ENCODE measurements at regions not wholly inside any gene's neighbourhood (a gene's known extent, or its start where the extent isn't known, plus 50 kb on each side); places are given as distances from the start of the nearest gene placed in this dataset.

GRCh38 chr5:159800131-159800840 is 116.0 kb upstream of the ADRA1B start:
- TF ChIP-seq GATA3 (IDR thresholded peaks at IDR 0.05; ENCODE audit: low read depth, low read length) = no peak
- TF ChIP-seq GATA2 (IDR thresholded peaks at IDR 0.05; ENCODE audit: low read depth, low read length) = no peak

- TF ChIP-seq GATA3 (IDR thresholded peaks at IDR 0.05; ENCODE audit: low read depth, low read length) (no peak), GATA2 (IDR thresholded peaks at IDR 0.05; ENCODE audit: low read depth, low read length) (no peak)
These were observed 115.0 kb upstream of the ADRA1B start for GRCh38 chr5:159801303-159801702.

GRCh38 chr5:159802661-159803060 is 113.6 kb upstream of the ADRA1B start:
- no peak for TF ChIP-seq GATA2 (IDR thresholded peaks at IDR 0.05; ENCODE audit: low read depth, low read length)
- no peak for TF ChIP-seq GATA3 (IDR thresholded peaks at IDR 0.05; ENCODE audit: low read depth, low read length)

GRCh38 chr5:159804121-159804520 is 112.2 kb upstream of the ADRA1B start:
- TF ChIP-seq GATA3 (IDR thresholded peaks at IDR 0.05; ENCODE audit: low read depth, low read length) (no peak), GATA2 (IDR thresholded peaks at IDR 0.05; ENCODE audit: low read depth, low read length) (no peak)

GRCh38 chr5:159805021-159805420 is 111.3 kb upstream of the ADRA1B start:
- no peak for TF ChIP-seq GATA2 (IDR thresholded peaks at IDR 0.05; ENCODE audit: low read depth, low read length)
- no peak for TF ChIP-seq GATA3 (IDR thresholded peaks at IDR 0.05; ENCODE audit: low read depth, low read length)

- TF ChIP-seq GATA3 (IDR thresholded peaks at IDR 0.05; ENCODE audit: low read depth, low read length) (no peak), GATA2 (IDR thresholded peaks at IDR 0.05; ENCODE audit: low read depth, low read length) (no peak)
These were observed 108.7 kb upstream of the ADRA1B start for GRCh38 chr5:159807586-159807985.

GRCh38 chr5:159811712-159812111 is 104.6 kb upstream of the ADRA1B start:
- TF ChIP-seq GATA3 (IDR thresholded peaks at IDR 0.05; ENCODE audit: low read depth, low read length) = no peak
- no peak for TF ChIP-seq GATA2 (IDR thresholded peaks at IDR 0.05; ENCODE audit: low read depth, low read length)

GRCh38 chr5:159814222-159814621 is 102.1 kb upstream of the ADRA1B start:
- no peak for TF ChIP-seq GATA2 (IDR thresholded peaks at IDR 0.05; ENCODE audit: low read depth, low read length)
- no peak for TF ChIP-seq GATA3 (IDR thresholded peaks at IDR 0.05; ENCODE audit: low read depth, low read length)

GRCh38 chr5:159814805-159815585 is 101.3 kb upstream of the ADRA1B start:
- no peak for TF ChIP-seq GATA2 (IDR thresholded peaks at IDR 0.05; ENCODE audit: low read depth, low read length)
- TF ChIP-seq GATA3 (IDR thresholded peaks at IDR 0.05; ENCODE audit: low read depth, low read length) = no peak

GRCh38 chr5:159817262-159818029 is 98.8 kb upstream of the ADRA1B start:
- TF ChIP-seq GATA2 (IDR thresholded peaks at IDR 0.05; ENCODE audit: low read depth, low read length) (no peak), GATA3 (IDR thresholded peaks at IDR 0.05; ENCODE audit: low read depth, low read length) (no peak)

- no peak for TF ChIP-seq GATA2 (IDR thresholded peaks at IDR 0.05; ENCODE audit: low read depth, low read length)
- TF ChIP-seq GATA3 (IDR thresholded peaks at IDR 0.05; ENCODE audit: low read depth, low read length) = no peak
These were observed 96.5 kb upstream of the ADRA1B start for GRCh38 chr5:159819591-159820411.

GRCh38 chr5:159820692-159821091 is 95.6 kb upstream of the ADRA1B start:
- TF ChIP-seq GATA3 (IDR thresholded peaks at IDR 0.05; ENCODE audit: low read depth, low read length) = no peak
- TF ChIP-seq GATA2 (IDR thresholded peaks at IDR 0.05; ENCODE audit: low read depth, low read length) = no peak

- TF ChIP-seq GATA2 (IDR thresholded peaks at IDR 0.05; ENCODE audit: low read depth, low read length) = no peak
- no peak for TF ChIP-seq GATA3 (IDR thresholded peaks at IDR 0.05; ENCODE audit: low read depth, low read length)
These were observed 94.8 kb upstream of the ADRA1B start for GRCh38 chr5:159821461-159821940.

All from SH-SY5Y (cell line).